Aorta (tissue), 5 donors: ENCODE measurements at regions not wholly inside any gene's neighbourhood (a gene's known extent, or its start where the extent isn't known, plus 50 kb on each side); places are given as distances from the start of the nearest gene placed in this dataset.

Experiments used
- ATAC-seq: fragments of 200-7000 bp; cut with Tn5 transposase; one replicate; pipeline ENCODE4 v1.9.1; 2022; ENCODE audit warnings: moderate library complexity; ENCODE audit not compliant: low FRiP score
- DNase-seq, 2 donors: peaks; one replicate each; pipeline ENCODE4 v3.0.0-alpha.2; 2020
- H3K27ac ChIP-seq, 2 donors: one replicate each; pipeline ENCODE4 v1.5.1; 2013; ENCODE audit warnings: low read length in 2 of 2, mild to moderate bottlenecking in 2 of 2, moderate library complexity in 2 of 2, control low read depth in 1 of 2, inconsistent platforms in 1 of 2, low read depth in 1 of 2
- H3K27me3 ChIP-seq, 2 donors: one replicate each; pipeline ENCODE4 v1.6.1; 2013; ENCODE audit warnings: control low read depth in 1 of 2, low read length in 1 of 2, mild to moderate bottlenecking in 1 of 2, moderate library complexity in 1 of 2; ENCODE audit not compliant: insufficient read depth in 2 of 2, control insufficient read depth in 1 of 2
- H3K36me3 ChIP-seq, 2 donors: one replicate each; pipeline ENCODE4 v1.6.1; 2013; ENCODE audit warnings: control low read depth in 1 of 2, low read length in 1 of 2, mild to moderate bottlenecking in 1 of 2; ENCODE audit not compliant: insufficient read depth in 2 of 2, control insufficient read depth in 1 of 2
- H3K4me1 ChIP-seq, 2 donors: one replicate each; pipeline ENCODE4 v1.6.1; 2013; ENCODE audit warnings: low read length in 2 of 2, control low read depth in 1 of 2, mild to moderate bottlenecking in 1 of 2, moderate library complexity in 1 of 2; ENCODE audit not compliant: insufficient read depth in 2 of 2, control insufficient read depth in 1 of 2
- H3K4me3 ChIP-seq, 2 donors: one replicate each; pipeline ENCODE4 v1.5.1; 2013; ENCODE audit warnings: low read length in 2 of 2, control low read depth in 1 of 2, mild to moderate bottlenecking in 1 of 2
- H3K9me3 ChIP-seq: one replicate; pipeline ENCODE4 v1.6.1; 2013; ENCODE audit warnings: mild to moderate bottlenecking, low read length; ENCODE audit not compliant: control insufficient read depth
- WGBS, 2 donors: extraction: QIAGEN DNeasy Blood & Tissue Kit; methylation state at CpG; one replicate each; pipeline ENCODE4 v1.1.7; 2013; 5-methylcytosine and 5-hydroxymethylcytosine counted together
- intact Hi-C, 2 donors: fragments of 100-400 bp; cut with DNase I; formaldehyde crosslinking; loops; one replicate each; pipeline versions ENCODE4 v1.14.2 to v1.15.0; 2022
- donor health status: healthy with polysubstance abuse.
- donor health status: Bipolar disorder and iron deficiency.
- donor health status: DM: no; HTN: no; CAD: no.
- donor health status: DM: no; HTN: no; CAD: no.
- donor health status: DM: yes; HTN: yes; CAD: no.

- no peak overlapping the region for H3K4me3 ChIP-seq
- H3K9me3 ChIP-seq, result no peaks in the 10 kb centered on the region
- H3K4me1 ChIP-seq, result no peaks in the 10 kb centered on the region
- no peak overlapping the region for H3K27ac ChIP-seq
- H3K27me3 ChIP-seq, result no peaks in the 10 kb centered on the region
- 71 to 88% methylated on average over 1 of the region's 1 CpG for WGBS, 2 donors
- no peak for ATAC-seq
- no peak for DNase-seq
- intact Hi-C loops, result no loop called here
- H3K36me3 ChIP-seq, result no peaks in the 10 kb centered on the region
Measured at GRCh38 chr1:57845041-57845440, 421.2 kb upstream of the DAB1 start.

GRCh38 chr1:57844382-57844980, 420.6 kb upstream of the DAB1 start:
- Histone ChIP-seq H3K36me3 (no peaks in the 10 kb centered on the region), H3K27ac (no peak overlapping the region), H3K9me3 (no peaks in the 10 kb centered on the region), H3K27me3 (no peaks in the 10 kb centered on the region), H3K4me3 (no peak overlapping the region), H3K4me1 (no peaks in the 10 kb centered on the region)
- DNase-seq (no peak), ATAC-seq (no peak)
- intact Hi-C loops, result no loop called here
- 70 to 76% methylated on average over 3 of the region's 3 CpGs for WGBS, 2 donors

- intact Hi-C loops, result no loop called here
- DNase-seq (no peak), ATAC-seq (no peak)
- no peaks in the 10 kb centered on the region for H3K9me3 ChIP-seq
- H3K4me3 ChIP-seq, result no peak overlapping the region
- H3K36me3 ChIP-seq, result no peaks in the 10 kb centered on the region
- H3K27me3 ChIP-seq, result no peaks in the 10 kb centered on the region
- no peaks in the 10 kb centered on the region for H3K4me1 ChIP-seq
- H3K27ac ChIP-seq, result no peak overlapping the region
Measured at GRCh38 chr1:57843760-57844159, 419.9 kb upstream of the DAB1 start.

- DNase-seq, result no peak
- H3K27ac ChIP-seq, result no peak overlapping the region
- H3K36me3 ChIP-seq, result no peaks in the 10 kb centered on the region
- no peaks in the 10 kb centered on the region for H3K27me3 ChIP-seq
- no peak overlapping the region for H3K4me3 ChIP-seq
- WGBS, 2 donors, result 43 to 51% methylated on average over 1 of the region's 1 CpG
- no peak for ATAC-seq
- no peaks in the 10 kb centered on the region for H3K4me1 ChIP-seq
- no peaks in the 10 kb centered on the region for H3K9me3 ChIP-seq
- intact Hi-C loops, result no loop called here
Measured at GRCh38 chr1:57839526-57839925, 415.7 kb upstream of the DAB1 start.

- Histone ChIP-seq H3K4me1 (no peaks in the 10 kb centered on the region), H3K9me3 (no peaks in the 10 kb centered on the region), H3K27me3 (no peaks in the 10 kb centered on the region), H3K4me3 (no peak overlapping the region), H3K36me3 (no peaks in the 10 kb centered on the region), H3K27ac (no peak overlapping the region)
- WGBS, 2 donors, result 76 to 77% methylated on average over 1 of the region's 1 CpG
- ATAC-seq (no peak), DNase-seq (no peak)
- intact Hi-C loops, result no loop called here
Measured at GRCh38 chr1:57839067-57839466, 415.2 kb upstream of the DAB1 start.

GRCh38 chr1:57835620-57836019, 411.8 kb upstream of the DAB1 start:
- Histone ChIP-seq H3K9me3 (no peaks in the 10 kb centered on the region), H3K4me3 (no peak overlapping the region), H3K27me3 (no peaks in the 10 kb centered on the region), H3K36me3 (no peaks in the 10 kb centered on the region), H3K4me1 (no peaks in the 10 kb centered on the region), H3K27ac (no peak overlapping the region)
- no peak for ATAC-seq
- intact Hi-C loops, result no loop called here
- DNase-seq, result no peak
- WGBS, 2 donors, result 16 to 17% methylated on average over 5 of the region's 5 CpGs

- ATAC-seq, result no peak
- Histone ChIP-seq H3K9me3 (peaks cover 2% of the 10 kb centered on the region), H3K27ac (no peak overlapping the region), H3K4me3 (no peak overlapping the region), H3K27me3 (no peaks in the 10 kb centered on the region), H3K4me1 (no peaks in the 10 kb centered on the region), H3K36me3 (no peaks in the 10 kb centered on the region)
- no peak for DNase-seq
- intact Hi-C loops, result no loop called here
- WGBS, 2 donors, result 79% methylated on average over 2 of the region's 2 CpGs
Measured at GRCh38 chr1:57833296-57833695, 409.4 kb upstream of the DAB1 start.

- no peaks in the 10 kb centered on the region for H3K27me3 ChIP-seq
- no peaks in the 10 kb centered on the region for H3K36me3 ChIP-seq
- H3K9me3 ChIP-seq, result peaks cover 2% of the 10 kb centered on the region
- H3K27ac ChIP-seq, result no peak overlapping the region
- H3K4me3 ChIP-seq, result no peak overlapping the region
- no peak for ATAC-seq
- no peak for DNase-seq
- intact Hi-C loops, result no loop called here
- no peaks in the 10 kb centered on the region for H3K4me1 ChIP-seq
Measured at GRCh38 chr1:57832612-57833011, 408.8 kb upstream of the DAB1 start.

GRCh38 chr1:57831624-57832023, 407.8 kb upstream of the DAB1 start:
- H3K4me3 ChIP-seq, result no peak overlapping the region
- intact Hi-C loops, result no loop called here
- no peaks in the 10 kb centered on the region for H3K4me1 ChIP-seq
- H3K36me3 ChIP-seq, result no peaks in the 10 kb centered on the region
- 23 to 25% methylated on average over 1 of the region's 1 CpG for WGBS, 2 donors
- H3K27me3 ChIP-seq, result no peaks in the 10 kb centered on the region
- H3K27ac ChIP-seq, result no peak overlapping the region
- H3K9me3 ChIP-seq, result peaks cover 3% of the 10 kb centered on the region
- DNase-seq (no peak), ATAC-seq (no peak)
